SK-N-SH (cell line): ENCODE measurements at regions not wholly inside any gene's neighbourhood (a gene's known extent, or its start where the extent isn't known, plus 50 kb on each side); places are given as distances from the start of the nearest gene placed in this dataset.

Experiments
- CTCF ChIA-PET: fragments of 300-600, 350-600 bp; formaldehyde crosslinking; extraction: SDS; loops from one replicate; lab custom pipeline; 2021; lab: Yijun Ruan, JAX
- POLR2A ChIA-PET: fragments of 350-600 bp; sonication (Branson Sonifier 250); formaldehyde crosslinking; extraction: SDS; loops from one replicate; lab custom pipeline; 2020; ENCODE audit warnings: antibody characterized with exemption, inconsistent platforms; lab: Yijun Ruan, JAX
- DNase-seq: peaks from one replicate; pipeline ENCODE4 v3.0.0; 2012
- H2AFZ ChIP-seq: fragments of 200-600 bp; sonication (generic); 2 replicates; pipeline ENCODE4 v1.8.1; 2016; ENCODE audit warnings: antibody characterized with exemption, mild to moderate bottlenecking, low read depth
- H3F3A ChIP-seq: fragments of 200-600 bp; sonication (generic); replicated peaks from 2 replicates; pipeline ENCODE3; 2016; ENCODE audit warnings: antibody characterized with exemption, mild to moderate bottlenecking; ENCODE audit not compliant: insufficient read depth
- H3K27ac ChIP-seq, 2 experiments: fragments of 200-500 bp in 1 of 2; fragments of 200-600 bp in 1 of 2; sonication (Bioruptor generic) in 1 of 2; sonication (generic), shearing (Covaris generic) in 1 of 2; 2 replicates each; pipeline versions ENCODE4 v1.5.1 to v1.6.1; 2014 to 2016; ENCODE audit warnings: low read depth in 2 of 2, inconsistent platforms in 1 of 2, low read length in 1 of 2, mild to moderate bottlenecking in 1 of 2, mixed read lengths in 1 of 2
- H3K27me3 ChIP-seq: fragments of 200-600 bp; sonication (generic), shearing (Covaris generic); 2 replicates; pipeline ENCODE4 v1.6.1; 2016; ENCODE audit warnings: mixed run types; ENCODE audit not compliant: insufficient read depth
- H3K36me3 ChIP-seq, 2 experiments: fragments of 200-500 bp in 1 of 2; fragments of 200-600 bp in 1 of 2; sonication (Bioruptor generic) in 1 of 2; sonication (generic) in 1 of 2; replicated peaks in 1 of 2; 2 replicates each; pipeline versions ENCODE3 to v1.5.1; 2014 to 2016; ENCODE audit warnings: low read length in 1 of 2, mild to moderate bottlenecking in 1 of 2; ENCODE audit not compliant: insufficient read depth in 2 of 2, control insufficient read depth in 1 of 2
- H3K4me1 ChIP-seq, 2 experiments: fragments of 200-500 bp in 1 of 2; fragments of 200-600 bp in 1 of 2; sonication (Bioruptor generic) in 1 of 2; sonication (generic), shearing (Covaris generic) in 1 of 2; 2 replicates each; pipeline versions ENCODE4 v1.5.1 to v1.6.1; 2014 to 2016; ENCODE audit warnings: low read depth in 1 of 2, low read length in 1 of 2, mixed run types in 1 of 2; ENCODE audit not compliant: insufficient read depth in 2 of 2, control insufficient read depth in 1 of 2
- H3K4me2 ChIP-seq: fragments of 200-600 bp; sonication (generic), shearing (Covaris generic); 2 replicates; pipeline ENCODE4 v1.6.1; 2017; ENCODE audit warnings: mixed run types
- H3K4me3 ChIP-seq, 2 experiments: fragments of 200-500 bp in 1 of 2; fragments of 200-600 bp in 1 of 2; sonication (Bioruptor generic) in 1 of 2; sonication (generic), shearing (Covaris generic) in 1 of 2; 2 replicates each; pipeline versions ENCODE4 v1.5.1 to v1.8.1; 2014 to 2016; ENCODE audit warnings: low read depth in 2 of 2, inconsistent platforms in 1 of 2, low read length in 1 of 2, mild to moderate bottlenecking in 1 of 2, mixed read lengths in 1 of 2, moderate library complexity in 1 of 2
- H3K79me2 ChIP-seq: fragments of 200-600 bp; sonication (generic); 2 replicates; pipeline ENCODE4 v1.8.1; 2017; ENCODE audit warnings: mild to moderate bottlenecking; ENCODE audit not compliant: insufficient read depth
- H3K9ac ChIP-seq: fragments of 200-600 bp; sonication (generic); 2 replicates; pipeline ENCODE4 v1.6.1; 2017; ENCODE audit warnings: mixed run types
- H3K9me2 ChIP-seq: fragments of 200-600 bp; sonication (generic); 2 replicates; pipeline ENCODE4 v1.6.1; 2017; ENCODE audit warnings: mixed run types
- H3K9me3 ChIP-seq: fragments of 200-600 bp; sonication (generic); 2 replicates; pipeline ENCODE4 v1.6.1; 2017; ENCODE audit warnings: mixed run types, mild to moderate bottlenecking, moderate library complexity
- H4K20me1 ChIP-seq: fragments of 200-600 bp; sonication (generic); 2 replicates; pipeline ENCODE4 v1.6.1; 2017; ENCODE audit warnings: mild to moderate bottlenecking, mixed run types; ENCODE audit not compliant: insufficient read depth
- CHD2 ChIP-seq: fragments of 150-350 bp; IDR thresholded peaks from 2 replicates; pipeline ENCODE4 v1.6.1; 2018; ENCODE audit warnings: low read length; ENCODE audit not compliant: partially characterized antibody
- ELF1 ChIP-seq: IDR thresholded peaks from 2 replicates; pipeline ENCODE4 v1.4.0; 2012
- EP300 ChIP-seq, 2 experiments: IDR thresholded peaks; 2 replicates each; pipeline versions ENCODE4 v1.4.0 to v1.6.1; 2012; ENCODE audit warnings: borderline replicate concordance in 1 of 2, low read depth in 1 of 2, low read length in 1 of 2
- EZH2phosphoT487 ChIP-seq: fragments of 200-600 bp; sonication (generic); IDR thresholded peaks from 2 replicates; pipeline ENCODE4 v1.6.1; 2017; ENCODE audit warnings: low read depth, mixed run types, mild to moderate bottlenecking, antibody characterized with exemption, moderate library complexity, borderline replicate concordance
- FOSL2 ChIP-seq: IDR thresholded peaks from 2 replicates; pipeline ENCODE4 v1.4.0; 2012; ENCODE audit warnings: low read depth, mild to moderate bottlenecking, moderate library complexity, borderline replicate concordance
- GABPA ChIP-seq: IDR thresholded peaks from 2 replicates; pipeline ENCODE4 v1.4.0; 2012; ENCODE audit warnings: low read depth, mild to moderate bottlenecking
- GATA2 ChIP-seq: sonication (generic); formaldehyde crosslinking; IDR thresholded peaks from 2 replicates; pipeline ENCODE4 v1.5.0; 2020; ENCODE audit warnings: mild to moderate bottlenecking, missing genetic modification reagents
- MAX ChIP-seq: IDR thresholded peaks from 2 replicates; pipeline ENCODE4 v1.4.0; 2012; ENCODE audit warnings: low read depth
- MEF2A ChIP-seq: IDR thresholded peaks from 2 replicates; pipeline ENCODE4 v1.4.0; 2012; ENCODE audit warnings: low read depth, borderline replicate concordance
- MXI1 ChIP-seq: IDR thresholded peaks from 2 replicates; pipeline ENCODE4 v1.6.1; 2012; ENCODE audit warnings: mild to moderate bottlenecking, low read depth, low read length, improper control_type of control experiment
- NRF1 ChIP-seq: IDR thresholded peaks from 2 replicates; pipeline ENCODE4 v1.6.1; 2012; ENCODE audit warnings: low read depth, mild to moderate bottlenecking, low read length
- PBX3 ChIP-seq: IDR thresholded peaks from 2 replicates; pipeline ENCODE4; 2012
- RAD21 ChIP-seq: IDR thresholded peaks from 2 replicates; pipeline ENCODE4 v1.6.1; 2012; ENCODE audit warnings: mild to moderate bottlenecking, low read length
- RCOR1 ChIP-seq: fragments of 150-350 bp; IDR thresholded peaks from 2 replicates; pipeline ENCODE4 v1.6.1; 2017; ENCODE audit warnings: antibody characterized with exemption, low read length
- RFX5 ChIP-seq: IDR thresholded peaks from 2 replicates; pipeline ENCODE4 v1.6.1; 2012; ENCODE audit warnings: mild to moderate bottlenecking, improper control_type of control experiment, low read length
- SMC3 ChIP-seq: IDR thresholded peaks from 2 replicates; pipeline ENCODE4 v1.6.1; 2012; ENCODE audit warnings: low read depth, low read length, improper control_type of control experiment
- TAF1 ChIP-seq: IDR thresholded peaks from 2 replicates; pipeline ENCODE4 v1.6.1; 2012; ENCODE audit warnings: low read depth, mild to moderate bottlenecking, low read length, moderate library complexity, borderline replicate concordance
- WGBS: methylation state at CpG from one replicate; pipeline ENCODE4 v1.1.6; 2017; ENCODE audit warnings: low lambda C conversion rate; 5-methylcytosine and 5-hydroxymethylcytosine counted together
- TF ChIP-seq, protein P1 (sequence below): fragments of 150-350 bp; IDR thresholded peaks from 2 replicates; pipeline ENCODE4 v1.6.1; 2016; ENCODE audit warnings: mild to moderate bottlenecking, low read depth, low read length
- TF ChIP-seq, protein P2 (sequence below): IDR thresholded peaks from 2 replicates; pipeline ENCODE4 v1.6.1; 2012; ENCODE audit warnings: mild to moderate bottlenecking, low read depth, low read length, moderate library complexity
- TF ChIP-seq, protein P3 (sequence below): IDR thresholded peaks from 2 replicates; pipeline ENCODE4 v1.4.0; 2012; ENCODE audit warnings: low read depth, borderline replicate concordance

GRCh38 chr10:4077804-4078203, 292.8 kb upstream of the KLF6 start:
- H3K9me2 ChIP-seq: no peaks in the 10 kb centered on the region
- TF ChIP-seq EZH2phosphoT487 (no peak), CHD2 (no peak), MAX (no peak), PBX3 (no peak), FOSL2 (no peak)
- TF ChIP-seq, protein P1, sequence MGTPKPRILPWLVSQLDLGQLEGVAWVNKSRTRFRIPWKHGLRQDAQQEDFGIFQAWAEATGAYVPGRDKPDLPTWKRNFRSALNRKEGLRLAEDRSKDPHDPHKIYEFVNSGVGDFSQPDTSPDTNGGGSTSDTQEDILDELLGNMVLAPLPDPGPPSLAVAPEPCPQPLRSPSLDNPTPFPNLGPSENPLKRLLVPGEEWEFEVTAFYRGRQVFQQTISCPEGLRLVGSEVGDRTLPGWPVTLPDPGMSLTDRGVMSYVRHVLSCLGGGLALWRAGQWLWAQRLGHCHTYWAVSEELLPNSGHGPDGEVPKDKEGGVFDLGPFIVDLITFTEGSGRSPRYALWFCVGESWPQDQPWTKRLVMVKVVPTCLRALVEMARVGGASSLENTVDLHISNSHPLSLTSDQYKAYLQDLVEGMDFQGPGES: no peak
- no peak for DNase-seq
- no peak overlapping the region for H3K4me2 ChIP-seq
- H3K9ac ChIP-seq: no peak overlapping the region
- H3K27ac ChIP-seq: no peak overlapping the region
- no peaks in the 10 kb centered on the region for H4K20me1 ChIP-seq
- H3K9me3 ChIP-seq: no peaks in the 10 kb centered on the region
- peaks cover 18% of the 10 kb centered on the region for H3F3A ChIP-seq
- WGBS: 83% methylated on average over 3 of the region's 3 CpGs
- peaks cover 17 to 24% of the 10 kb centered on the region in 2 experiments for H3K4me1 ChIP-seq
- no peak overlapping the region for H2AFZ ChIP-seq
- ChIA-PET POLR2A (no interaction called here), CTCF (no interaction called here)
- H3K79me2 ChIP-seq: no peaks in the 10 kb centered on the region
- no peaks in the 10 kb centered on the region for H3K27me3 ChIP-seq
- no peaks in the 10 kb centered on the region for H3K36me3 ChIP-seq
- H3K4me3 ChIP-seq: no peak overlapping the region

- H3K9me2 ChIP-seq: no peaks in the 10 kb centered on the region
- H3K4me2 ChIP-seq: no peak overlapping the region
- CTCF ChIA-PET: no interaction called here
- peaks cover 9 to 19% of the 10 kb centered on the region in 2 experiments for H3K4me1 ChIP-seq
- no peaks in the 10 kb centered on the region for H3K36me3 ChIP-seq
- H3K9me3 ChIP-seq: no peaks in the 10 kb centered on the region
- no peaks in the 10 kb centered on the region for H3K27me3 ChIP-seq
- no peaks in the 10 kb centered on the region for H4K20me1 ChIP-seq
- H3K79me2 ChIP-seq: no peaks in the 10 kb centered on the region
- no peak overlapping the region for H3K27ac ChIP-seq
- no peak overlapping the region for H3K4me3 ChIP-seq
- 92% methylated on average over 8 of the region's 9 CpGs for WGBS
- DNase-seq: no peak
- POLR2A ChIA-PET: no interaction called here
- no peak overlapping the region for H3K9ac ChIP-seq
- peaks cover 10% of the 10 kb centered on the region for H3F3A ChIP-seq
- H2AFZ ChIP-seq: no peak overlapping the region
- TF ChIP-seq MXI1: no peak
- no peak for TF ChIP-seq EP300 (IDR thresholded peaks at IDR 0.05; ENCODE audit: borderline replicate concordance in 1 of 2, low read depth in 1 of 2, low read length in 1 of 2)
- no peak for TF ChIP-seq NRF1
- no peak for TF ChIP-seq RCOR1
- no peak for TF ChIP-seq GABPA
- no peak for TF ChIP-seq MEF2A
- no peak for TF ChIP-seq ELF1
- TF ChIP-seq, protein P2, sequence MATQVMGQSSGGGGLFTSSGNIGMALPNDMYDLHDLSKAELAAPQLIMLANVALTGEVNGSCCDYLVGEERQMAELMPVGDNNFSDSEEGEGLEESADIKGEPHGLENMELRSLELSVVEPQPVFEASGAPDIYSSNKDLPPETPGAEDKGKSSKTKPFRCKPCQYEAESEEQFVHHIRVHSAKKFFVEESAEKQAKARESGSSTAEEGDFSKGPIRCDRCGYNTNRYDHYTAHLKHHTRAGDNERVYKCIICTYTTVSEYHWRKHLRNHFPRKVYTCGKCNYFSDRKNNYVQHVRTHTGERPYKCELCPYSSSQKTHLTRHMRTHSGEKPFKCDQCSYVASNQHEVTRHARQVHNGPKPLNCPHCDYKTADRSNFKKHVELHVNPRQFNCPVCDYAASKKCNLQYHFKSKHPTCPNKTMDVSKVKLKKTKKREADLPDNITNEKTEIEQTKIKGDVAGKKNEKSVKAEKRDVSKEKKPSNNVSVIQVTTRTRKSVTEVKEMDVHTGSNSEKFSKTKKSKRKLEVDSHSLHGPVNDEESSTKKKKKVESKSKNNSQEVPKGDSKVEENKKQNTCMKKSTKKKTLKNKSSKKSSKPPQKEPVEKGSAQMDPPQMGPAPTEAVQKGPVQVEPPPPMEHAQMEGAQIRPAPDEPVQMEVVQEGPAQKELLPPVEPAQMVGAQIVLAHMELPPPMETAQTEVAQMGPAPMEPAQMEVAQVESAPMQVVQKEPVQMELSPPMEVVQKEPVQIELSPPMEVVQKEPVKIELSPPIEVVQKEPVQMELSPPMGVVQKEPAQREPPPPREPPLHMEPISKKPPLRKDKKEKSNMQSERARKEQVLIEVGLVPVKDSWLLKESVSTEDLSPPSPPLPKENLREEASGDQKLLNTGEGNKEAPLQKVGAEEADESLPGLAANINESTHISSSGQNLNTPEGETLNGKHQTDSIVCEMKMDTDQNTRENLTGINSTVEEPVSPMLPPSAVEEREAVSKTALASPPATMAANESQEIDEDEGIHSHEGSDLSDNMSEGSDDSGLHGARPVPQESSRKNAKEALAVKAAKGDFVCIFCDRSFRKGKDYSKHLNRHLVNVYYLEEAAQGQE: no peak
- no peak for TF ChIP-seq TAF1
- TF ChIP-seq RFX5: no peak
- no peak for TF ChIP-seq PBX3
- TF ChIP-seq, protein P3, sequence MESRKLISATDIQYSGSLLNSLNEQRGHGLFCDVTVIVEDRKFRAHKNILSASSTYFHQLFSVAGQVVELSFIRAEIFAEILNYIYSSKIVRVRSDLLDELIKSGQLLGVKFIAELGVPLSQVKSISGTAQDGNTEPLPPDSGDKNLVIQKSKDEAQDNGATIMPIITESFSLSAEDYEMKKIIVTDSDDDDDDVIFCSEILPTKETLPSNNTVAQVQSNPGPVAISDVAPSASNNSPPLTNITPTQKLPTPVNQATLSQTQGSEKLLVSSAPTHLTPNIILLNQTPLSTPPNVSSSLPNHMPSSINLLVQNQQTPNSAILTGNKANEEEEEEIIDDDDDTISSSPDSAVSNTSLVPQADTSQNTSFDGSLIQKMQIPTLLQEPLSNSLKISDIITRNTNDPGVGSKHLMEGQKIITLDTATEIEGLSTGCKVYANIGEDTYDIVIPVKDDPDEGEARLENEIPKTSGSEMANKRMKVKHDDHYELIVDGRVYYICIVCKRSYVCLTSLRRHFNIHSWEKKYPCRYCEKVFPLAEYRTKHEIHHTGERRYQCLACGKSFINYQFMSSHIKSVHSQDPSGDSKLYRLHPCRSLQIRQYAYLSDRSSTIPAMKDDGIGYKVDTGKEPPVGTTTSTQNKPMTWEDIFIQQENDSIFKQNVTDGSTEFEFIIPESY: no peak
- TF ChIP-seq RAD21: no peak
- no peak for TF ChIP-seq GATA2 (CRISPR knock-in tag)
- no peak for TF ChIP-seq SMC3
Measured at GRCh38 chr10:4076983-4077382, 292.0 kb upstream of the KLF6 start.
